PC-3 (cell line): ENCODE measurements at regions not wholly inside any gene's neighbourhood (a gene's known extent, or its start where the extent isn't known, plus 50 kb on each side); places are given as distances from the start of the nearest gene placed in this dataset.

Experiments
- ATAC-seq: fragments of 200-7000 bp; cut with Tn5 transposase; 2 replicates; pipeline ENCODE4 v1.9.1; 2020; ENCODE audit warnings: mild to moderate bottlenecking, moderate library complexity
- BruUV-seq: library from RNA; stranded (reverse); fragments of 400-500 nt; replicated peaks from 2 replicates; lab custom pipeline; 2021; lab: Mats Ljungman, UMichigan
- CTCF ChIA-PET: fragments of 300-600 bp; sonication (Branson Sonifier 250); formaldehyde crosslinking; loops from one replicate; lab custom pipeline; 2022; ENCODE audit warnings: antibody characterized with exemption; lab: Charles Lee
- POLR2A ChIA-PET: fragments of 300-600 bp; sonication (Branson Sonifier 250); formaldehyde crosslinking; loops from one replicate; lab custom pipeline; 2022; ENCODE audit warnings: antibody characterized with exemption; ENCODE audit not compliant: unreplicated experiment; lab: Charles Lee
- DNase-seq: peaks from one replicate; pipeline ENCODE4 v3.0.0-alpha.2; 2015
- H2AFZ ChIP-seq: fragments of 300-600 bp; sonication (generic); 2 replicates; pipeline ENCODE4 v1.6.0; 2016; ENCODE audit warnings: antibody characterized with exemption, low read length
- H3F3A ChIP-seq: fragments of 300-600 bp; sonication (generic); one replicate; pipeline ENCODE4 v1.6.0; 2017; ENCODE audit warnings: antibody characterized with exemption, low read length, control low read depth, mild to moderate bottlenecking; ENCODE audit not compliant: unreplicated experiment
- H3K27ac ChIP-seq: fragments of 300-600 bp; sonication (generic); 2 replicates; pipeline ENCODE4 v1.5.1; 2016; ENCODE audit warnings: mild to moderate bottlenecking, low read length
- H3K27me3 ChIP-seq: fragments of 300-600 bp; sonication (generic); 2 replicates; pipeline ENCODE4 v1.6.1; 2016; ENCODE audit warnings: low read length, mixed read lengths
- H3K36me3 ChIP-seq: fragments of 300-600 bp; sonication (generic); 2 replicates; pipeline ENCODE4 v1.6.1; 2016; ENCODE audit warnings: low read depth, mixed run types, low read length, mixed read lengths
- H3K4me1 ChIP-seq: fragments of 300-600 bp; sonication (generic); 2 replicates; pipeline ENCODE4 v1.5.1; 2016; ENCODE audit warnings: low read length; ENCODE audit not compliant: insufficient read depth
- H3K4me2 ChIP-seq: fragments of 300-600 bp; sonication (generic); 2 replicates; pipeline ENCODE4 v1.6.0; 2016; ENCODE audit warnings: low read length
- H3K4me3 ChIP-seq: fragments of 300-600 bp; sonication (generic); 2 replicates; pipeline ENCODE4 v1.5.1; 2016; ENCODE audit warnings: mild to moderate bottlenecking, low read length, mixed read lengths
- H3K79me2 ChIP-seq: fragments of 300-600 bp; sonication (generic); 2 replicates; pipeline ENCODE4 v1.6.1; 2017; ENCODE audit warnings: low read length, mixed read lengths
- H3K9ac ChIP-seq: fragments of 300-600 bp; sonication (generic); 2 replicates; pipeline ENCODE4 v1.6.0; 2016; ENCODE audit warnings: mild to moderate bottlenecking, low read length
- H3K9me2 ChIP-seq: fragments of 300-600 bp; sonication (generic); replicated peaks from 2 replicates; pipeline ENCODE4 v1.6.1; 2016; ENCODE audit warnings: mixed run types, low read length, mixed read lengths
- H3K9me3 ChIP-seq: fragments of 300-600 bp; sonication (generic); 2 replicates; pipeline ENCODE4 v1.6.1; 2016; ENCODE audit warnings: low read length, mixed read lengths
- H4K20me1 ChIP-seq: fragments of 300-600 bp; sonication (generic); 2 replicates; pipeline ENCODE4 v1.6.1; 2016; ENCODE audit warnings: low read length, mixed read lengths
- EZH2 ChIP-seq: fragments of 300-600 bp; sonication (generic); IDR thresholded peaks from one replicate; pipeline ENCODE4 v1.6.1; 2017; ENCODE audit warnings: antibody characterized with exemption, mild to moderate bottlenecking, low read length; ENCODE audit not compliant: unreplicated experiment
- EZH2phosphoT487 ChIP-seq: fragments of 300-600 bp; sonication (generic); IDR thresholded peaks from 2 replicates; pipeline ENCODE4 v1.6.1; 2018; ENCODE audit warnings: mild to moderate bottlenecking, antibody characterized with exemption, low read length, borderline replicate concordance
- intact Hi-C: fragments of 100-400 bp; cut with micrococcal nuclease; formaldehyde crosslinking; loops from 2 replicates; pipeline ENCODE4 v1.9.0; 2023
- TF ChIP-seq, protein P1 (sequence below): fragments of 300-600 bp; sonication (generic); conservative IDR thresholded peaks from 2 replicates; pipeline ENCODE4 v1.5.1; 2017; ENCODE audit warnings: antibody characterized with exemption, low read depth, mild to moderate bottlenecking, low read length

DNA sequence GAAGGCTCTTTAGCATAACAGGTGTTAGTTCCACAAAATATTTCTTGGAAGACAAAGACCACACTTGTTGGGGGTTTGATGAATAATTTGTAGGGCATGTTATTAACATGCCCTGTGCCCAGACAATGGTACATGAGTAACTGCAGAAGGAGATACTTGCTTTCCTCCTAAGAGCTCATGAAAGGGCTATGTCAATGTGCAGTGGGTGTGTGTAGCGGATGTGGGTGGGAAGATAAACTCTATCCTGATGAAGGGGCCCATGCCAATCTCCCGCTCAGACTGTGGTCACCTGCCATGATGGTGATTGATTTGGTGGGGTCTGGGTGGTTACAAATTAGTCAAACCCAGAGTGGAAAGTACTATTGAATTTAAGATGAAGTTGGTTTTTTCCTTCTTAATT, 69.8 kb upstream of the DNAH14 start:
- ATAC-seq (no peak), DNase-seq (no peak)
- Histone ChIP-seq H3K79me2 (no peaks in the 10 kb centered on the region), H3K27ac (no peak overlapping the region), H4K20me1 (no peaks in the 10 kb centered on the region), H3K9ac (no peak overlapping the region), H3K9me3 (no peaks in the 10 kb centered on the region), H2AFZ (no peak overlapping the region), H3K4me1 (no peaks in the 10 kb centered on the region), H3K4me2 (no peak overlapping the region), H3K9me2 (no peaks in the 10 kb centered on the region), H3K4me3 (no peak overlapping the region), H3F3A (no peaks in the 10 kb centered on the region), H3K36me3 (no peaks in the 10 kb centered on the region), H3K27me3 (peaks cover 16% of the 10 kb centered on the region)
- BruUV-seq = no TSS peak
- intact Hi-C loops = no loop called here
- ChIA-PET CTCF (no interaction called here), POLR2A (no interaction called here)
- TF ChIP-seq EZH2phosphoT487 (no peak), EZH2 (no peak)
- TF ChIP-seq, protein P1, sequence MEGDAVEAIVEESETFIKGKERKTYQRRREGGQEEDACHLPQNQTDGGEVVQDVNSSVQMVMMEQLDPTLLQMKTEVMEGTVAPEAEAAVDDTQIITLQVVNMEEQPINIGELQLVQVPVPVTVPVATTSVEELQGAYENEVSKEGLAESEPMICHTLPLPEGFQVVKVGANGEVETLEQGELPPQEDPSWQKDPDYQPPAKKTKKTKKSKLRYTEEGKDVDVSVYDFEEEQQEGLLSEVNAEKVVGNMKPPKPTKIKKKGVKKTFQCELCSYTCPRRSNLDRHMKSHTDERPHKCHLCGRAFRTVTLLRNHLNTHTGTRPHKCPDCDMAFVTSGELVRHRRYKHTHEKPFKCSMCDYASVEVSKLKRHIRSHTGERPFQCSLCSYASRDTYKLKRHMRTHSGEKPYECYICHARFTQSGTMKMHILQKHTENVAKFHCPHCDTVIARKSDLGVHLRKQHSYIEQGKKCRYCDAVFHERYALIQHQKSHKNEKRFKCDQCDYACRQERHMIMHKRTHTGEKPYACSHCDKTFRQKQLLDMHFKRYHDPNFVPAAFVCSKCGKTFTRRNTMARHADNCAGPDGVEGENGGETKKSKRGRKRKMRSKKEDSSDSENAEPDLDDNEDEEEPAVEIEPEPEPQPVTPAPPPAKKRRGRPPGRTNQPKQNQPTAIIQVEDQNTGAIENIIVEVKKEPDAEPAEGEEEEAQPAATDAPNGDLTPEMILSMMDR = no peak

DNA sequence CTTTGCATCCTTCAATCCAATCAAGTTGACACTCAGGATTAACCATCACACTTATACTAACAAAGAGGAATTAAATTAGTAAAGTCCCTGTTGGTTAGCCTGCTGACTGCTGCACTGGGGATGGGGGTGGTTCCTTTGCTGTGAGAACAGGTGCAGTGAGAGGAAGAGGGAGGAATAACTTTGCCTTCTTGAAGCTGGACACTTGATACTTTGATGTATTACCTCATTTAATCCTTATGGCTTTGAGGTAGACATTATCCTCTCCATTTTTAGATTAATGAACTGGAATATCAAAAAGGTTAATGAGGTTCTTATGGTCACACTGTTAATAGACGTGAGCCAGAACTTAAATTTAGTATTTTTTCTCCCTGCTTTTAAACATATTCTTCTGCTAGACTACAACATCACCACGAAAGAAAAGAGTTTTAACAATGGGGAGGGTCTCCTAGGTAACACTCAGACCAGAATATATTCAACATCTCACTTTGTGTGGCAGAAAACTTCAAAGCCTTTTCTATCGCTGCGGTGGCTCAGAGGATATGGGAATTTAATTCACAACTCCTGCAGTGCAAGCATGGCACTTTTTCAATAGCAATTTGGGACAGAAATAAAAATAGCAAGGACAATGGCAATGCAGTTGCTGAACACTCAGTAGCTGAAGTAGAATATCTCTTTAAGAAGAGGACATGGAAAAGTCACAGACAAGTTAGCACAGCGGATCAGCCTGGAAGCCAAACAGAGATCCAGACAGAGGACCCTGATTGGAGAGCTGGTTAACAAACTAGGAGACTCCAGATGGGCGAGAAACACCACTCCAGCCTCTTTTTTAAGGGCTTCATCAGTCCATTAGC, 68.8 kb upstream of the DNAH14 start:
- Histone ChIP-seq H2AFZ (no peak overlapping the region), H3K4me2 (no peak overlapping the region), H3K4me3 (no peak overlapping the region), H3K9ac (no peak overlapping the region), H3K27ac (no peak overlapping the region), H3K9me3 (0 out of 2 replicates have a peak, but pooled peaks cover 5% of the 10 kb centered on the region), H3K27me3 (peaks cover 16% of the 10 kb centered on the region), H3K9me2 (no peaks in the 10 kb centered on the region), H3K4me1 (no peaks in the 10 kb centered on the region), H3F3A (no peaks in the 10 kb centered on the region), H3K79me2 (no peaks in the 10 kb centered on the region), H4K20me1 (no peaks in the 10 kb centered on the region), H3K36me3 (no peaks in the 10 kb centered on the region)
- DNase-seq (no peak), ATAC-seq (no peak)
- CTCF ChIA-PET = no interaction called here
- intact Hi-C loops = no loop called here
- no peak for TF ChIP-seq EZH2phosphoT487
- TF ChIP-seq EZH2 = no peak
- TF ChIP-seq, protein P1 = no peak
- BruUV-seq = no TSS peak
- POLR2A ChIA-PET = no interaction called here

DNA sequence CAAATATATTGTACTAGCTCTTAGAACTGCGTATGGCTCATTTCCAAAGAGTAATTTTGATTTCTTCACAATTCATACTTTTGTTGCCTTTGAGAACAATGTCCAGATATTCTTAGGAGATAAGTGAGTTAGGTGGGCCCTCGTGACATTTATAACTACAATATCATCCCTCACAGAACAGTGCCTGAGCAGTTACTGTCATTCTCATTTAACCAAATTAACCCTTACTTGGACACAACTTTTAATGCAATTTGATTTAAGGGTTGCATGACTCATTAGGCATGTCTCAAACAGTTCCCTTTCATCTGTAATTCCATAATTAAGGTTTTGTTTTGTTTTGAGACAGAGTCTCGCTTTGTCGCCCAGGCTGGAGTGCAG, 68.1 kb upstream of the DNAH14 start:
- no peak overlapping the region for H3K4me2 ChIP-seq
- TF ChIP-seq EZH2phosphoT487 (no peak), EZH2 (no peak)
- TF ChIP-seq, protein P1 = no peak
- peaks cover 16% of the 10 kb centered on the region for H3K27me3 ChIP-seq
- no peaks in the 10 kb centered on the region for H3K79me2 ChIP-seq
- H3F3A ChIP-seq = no peaks in the 10 kb centered on the region
- no peaks in the 10 kb centered on the region for H4K20me1 ChIP-seq
- ChIA-PET POLR2A (no interaction called here), CTCF (no interaction called here)
- BruUV-seq = no TSS peak
- no peak overlapping the region for H3K9ac ChIP-seq
- intact Hi-C loops = no loop called here
- ATAC-seq (no peak), DNase-seq (no peak)
- no peaks in the 10 kb centered on the region for H3K4me1 ChIP-seq
- H2AFZ ChIP-seq = no peak overlapping the region
- H3K9me2 ChIP-seq = no peaks in the 10 kb centered on the region
- no peaks in the 10 kb centered on the region for H3K36me3 ChIP-seq
- H3K4me3 ChIP-seq = no peak overlapping the region
- peaks cover 7% of the 10 kb centered on the region; the same call in 1 of the 2 replicates for H3K9me3 ChIP-seq
- H3K27ac ChIP-seq = no peak overlapping the region
